Transverse colon (tissue), 4 donors: ENCODE measurements at regions not wholly inside any gene's neighbourhood (a gene's known extent, or its start where the extent isn't known, plus 50 kb on each side); places are given as distances from the start of the nearest gene placed in this dataset.

ENCODE experiments used
- DNase-seq: peaks from one replicate; pipeline ENCODE4 v3.0.0-alpha.2; 2019
- H3K27ac ChIP-seq, 4 donors: fragments of 200-600 bp; sonication (generic); 2 replicates each; pipeline ENCODE4 v1.5.1; 2016 to 2018; ENCODE audit warnings: inconsistent platforms in 4 of 4
- H3K27me3 ChIP-seq: fragments of 200-600 bp; sonication (generic); 2 replicates; pipeline ENCODE4 v1.5.1; 2017; ENCODE audit warnings: inconsistent platforms
- H3K36me3 ChIP-seq, 4 donors: fragments of 200-600 bp; sonication (generic); 2 replicates each; pipeline ENCODE4 v1.5.1; 2017 to 2019; ENCODE audit warnings: inconsistent platforms in 4 of 4
- H3K4me1 ChIP-seq, 4 donors: fragments of 200-600 bp; sonication (generic); 2 replicates each; pipeline ENCODE4 v1.5.1; 2017 to 2020; ENCODE audit warnings: inconsistent platforms in 4 of 4
- H3K4me3 ChIP-seq, 4 donors: fragments of 200-600 bp; sonication (generic); 1 replicate in 1 of 4; 2 replicates in 3 of 4; pipeline versions ENCODE4 v1.5.1 to v1.6.1; 2017 to 2019; ENCODE audit warnings: inconsistent platforms in 4 of 4
- H3K9me3 ChIP-seq, 2 donors: fragments of 200-600 bp; sonication (generic); 2 replicates each; pipeline ENCODE4 v1.5.1; 2017 to 2019; ENCODE audit warnings: inconsistent platforms in 2 of 2
- CTCF ChIP-seq, 5 experiments: fragments of 200-600 bp in 3 of 5; fragments of 450-650 bp in 2 of 5; sonication (generic) in 3 of 5; IDR thresholded peaks; 1 replicate in 2 of 5; 2 replicates in 3 of 5; pipeline ENCODE4 v1.5.1; 2016 to 2017; ENCODE audit warnings: antibody characterized with exemption in 5 of 5, inconsistent platforms in 3 of 5, mild to moderate bottlenecking in 2 of 5, moderate library complexity in 1 of 5
- EP300 ChIP-seq: sonication (generic); formaldehyde crosslinking; IDR thresholded peaks from one replicate; pipeline ENCODE4 v1.6.1; 2017; ENCODE audit warnings: antibody characterized with exemption, low read depth
- POLR2A ChIP-seq: fragments of 450-650 bp; IDR thresholded peaks from one replicate; pipeline ENCODE4 v1.6.1; 2016; ENCODE audit warnings: antibody characterized with exemption, mild to moderate bottlenecking, moderate library complexity
- POLR2AphosphoS5 ChIP-seq, 3 donors: sonication (generic); formaldehyde crosslinking; IDR thresholded peaks; one replicate each; pipeline ENCODE4 v1.6.1; 2016; ENCODE audit warnings: antibody characterized with exemption in 3 of 3
- WGBS, 2 donors: methylation state at CpG; one replicate each; pipeline ENCODE4 v1.1.5; 2018; ENCODE audit warnings: low coverage in 1 of 2; 5-methylcytosine and 5-hydroxymethylcytosine counted together
- in situ Hi-C, 4 donors: fragments of 200-750 bp; cut with MboI; loops; one replicate each; pipeline versions ENCODE4 v1.15.0 to v1.15.1; 2017; ENCODE audit warnings: low sequenced_read_pairs in 3 of 4, low pct_ligation_motif_present in 1 of 4, low pct_unique_long_range_greater_than_20kb in 1 of 4
- intact Hi-C: fragments of 100-400 bp; cut with DNase I; formaldehyde crosslinking; loops from one replicate; pipeline ENCODE4 v1.15.1; 2023; ENCODE audit warnings: low total_unique reads

- H3K9me3 ChIP-seq: no peaks in the 10 kb centered on the region
- WGBS, 2 donors: 70 to 87% methylated on average over 2 to 8 of the region's 8 CpGs
- in situ Hi-C loops: loop anchor here in 2 of 4 donors (10.0 to 25.0 kb wide), 2 partner anchors 1469 to 1476 kb away; no protein-coding TSS in a partner anchor
- TF ChIP-seq POLR2AphosphoS5 (IDR thresholded peaks at IDR 0.05) (no peak), CTCF (IDR thresholded peaks at IDR 0.05) (no peak), POLR2A (no peak), EP300 (no peak)
- intact Hi-C loops: no loop called here
- no peaks in the 10 kb centered on the region for H3K27me3 ChIP-seq
- H3K36me3 ChIP-seq: no peaks in the 10 kb centered on the region
- no peak overlapping the region for H3K27ac ChIP-seq
- no peak for DNase-seq
- no peak overlapping the region for H3K4me3 ChIP-seq
- H3K4me1 ChIP-seq: peaks cover 0 to 6% (median 2%) of the 10 kb centered on the region in 4 donors
Measured at GRCh38 chr6:18586133-18586532, 199.0 kb downstream of the RNF144B start.

- no peak overlapping the region for H3K4me3 ChIP-seq
- peak overlapping the region in 2 of 4 donors; percentile 13 to 39 for H3K27ac ChIP-seq
- no peaks in the 10 kb centered on the region for H3K27me3 ChIP-seq
- intact Hi-C loops: no loop called here
- TF ChIP-seq POLR2A: no peak
- peak; percentile 70 to 92 (median 89) for TF ChIP-seq CTCF (IDR thresholded peaks at IDR 0.05)
- peaks cover 0 to 12% (median 6%) of the 10 kb centered on the region in 4 donors for H3K4me1 ChIP-seq
- peak; percentile 48 for DNase-seq
- H3K36me3 ChIP-seq: no peaks in the 10 kb centered on the region
- 15 to 20% methylated on average over 11 of the region's 11 CpGs for WGBS, 2 donors
- H3K9me3 ChIP-seq: no peaks in the 10 kb centered on the region
- in situ Hi-C loops: loop anchor here in 1 of 4 donors (25.0 kb wide), 1 partner anchor 1466 kb away; no protein-coding TSS in a partner anchor
Measured at GRCh38 chr6:18595774-18596530, 208.8 kb downstream of the RNF144B start.

GRCh38 chr6:18596531-18596835 lies 209.3 kb downstream of the RNF144B start:
- intact Hi-C loops: no loop called here
- H3K4me3 ChIP-seq: no peak overlapping the region
- H3K4me1 ChIP-seq: peaks cover 0 to 12% (median 6%) of the 10 kb centered on the region in 4 donors
- DNase-seq: no peak
- H3K9me3 ChIP-seq: no peaks in the 10 kb centered on the region
- H3K36me3 ChIP-seq: no peaks in the 10 kb centered on the region
- peak overlapping the region in 1 of 4 donors; percentile 13 for H3K27ac ChIP-seq
- in situ Hi-C loops: loop anchor here in 1 of 4 donors (25.0 kb wide), 1 partner anchor 1466 kb away; no protein-coding TSS in a partner anchor
- no peak for TF ChIP-seq EP300
- peak in 2 of 5 experiments; percentile 3 to 7 for TF ChIP-seq CTCF (IDR thresholded peaks at IDR 0.05)
- no peaks in the 10 kb centered on the region for H3K27me3 ChIP-seq

GRCh38 chr6:18598551-18599264 lies 211.6 kb downstream of the RNF144B start:
- H3K4me1 ChIP-seq: peaks cover 0 to 12% (median 6%) of the 10 kb centered on the region in 4 donors
- in situ Hi-C loops (loop anchor here in 1 of 4 donors (25.0 kb wide), 1 partner anchor 1464 kb away; no protein-coding TSS in a partner anchor), intact Hi-C loops (no loop called here)
- no peak overlapping the region for H3K4me3 ChIP-seq
- no peak overlapping the region for H3K27ac ChIP-seq
- H3K27me3 ChIP-seq: no peaks in the 10 kb centered on the region
- TF ChIP-seq POLR2AphosphoS5 (IDR thresholded peaks at IDR 0.05) (no peak), CTCF (IDR thresholded peaks at IDR 0.05) (no peak)
- no peaks in the 10 kb centered on the region for H3K9me3 ChIP-seq
- H3K36me3 ChIP-seq: no peaks in the 10 kb centered on the region
- 63 to 75% methylated on average over 3 to 4 of the region's 4 CpGs for WGBS, 2 donors
- no peak for DNase-seq
